DMS114 treated with DMSO at 0.1 percent for 48 hours (cell line): ENCODE measurements at regions not wholly inside any gene's neighbourhood (a gene's known extent, or its start where the extent isn't known, plus 50 kb on each side); places are given as distances from the start of the nearest gene placed in this dataset.

ENCODE experiments used
- DNase-seq: peaks from one replicate; lab custom pipeline; 2025; ENCODE audit not compliant: unreplicated experiment; lab: John Stamatoyannopoulos, UW

GRCh38 chr5:8945972-8946371 is 599.9 kb downstream of the SEMA5A start:
- no peak for DNase-seq

- no peak for DNase-seq
Measured at GRCh38 chr5:8949908-8950307, 596.0 kb downstream of the SEMA5A start.

- no peak for DNase-seq
Measured at GRCh38 chr5:8952147-8952546, 593.7 kb downstream of the SEMA5A start.

- DNase-seq, result no peak
Measured at GRCh38 chr5:8953016-8953415, 592.9 kb downstream of the SEMA5A start.

GRCh38 chr5:8953911-8954438 is 591.9 kb downstream of the SEMA5A start:
- no peak for DNase-seq

- no peak for DNase-seq
Measured at GRCh38 chr5:8954801-8955200, 591.1 kb downstream of the SEMA5A start.

- DNase-seq, result no peak
Measured at GRCh38 chr5:8956659-8957058, 589.2 kb downstream of the SEMA5A start.

- DNase-seq, result no peak
Measured at GRCh38 chr5:8958602-8959001, 587.3 kb downstream of the SEMA5A start.

GRCh38 chr5:8961219-8961618 is 584.7 kb downstream of the SEMA5A start:
- DNase-seq, result no peak

GRCh38 chr5:8961956-8962355 is 583.9 kb downstream of the SEMA5A start:
- DNase-seq, result no peak

- no peak for DNase-seq
Measured at GRCh38 chr5:8981016-8981415, 564.9 kb downstream of the SEMA5A start.

GRCh38 chr5:8981496-8981895 is 564.4 kb downstream of the SEMA5A start:
- DNase-seq, result no peak

GRCh38 chr5:8984386-8984785 is 561.5 kb downstream of the SEMA5A start:
- no peak for DNase-seq
